Stimulated activated CD4-positive, alpha-beta T cell treated with anti-CD3 and anti-CD28 coated beads, TNF-alpha, amount 100 ng/mL, for 4 hours (primary cell): ENCODE measurements at regions not wholly inside any gene's neighbourhood (a gene's known extent, or its start where the extent isn't known, plus 50 kb on each side); places are given as distances from the start of the nearest gene placed in this dataset.

ENCODE experiments used
- DNase-seq, 3 experiments: peaks; one replicate each; pipeline ENCODE4 v3.0.0-alpha.2; 2020; ENCODE audit warnings: low read depth in 3 of 3

- no peak for DNase-seq
These were observed 95.5 kb downstream of the CEBPB start for GRCh38 chr20:50286174-50286511.

GRCh38 chr20:50286609-50287008, 96.0 kb downstream of the CEBPB start:
- DNase-seq, result no peak

- no peak for DNase-seq
These were observed 96.9 kb downstream of the CEBPB start for GRCh38 chr20:50287512-50287911.

GRCh38 chr20:50288128-50288623, 97.5 kb downstream of the CEBPB start:
- no peak for DNase-seq

- no peak for DNase-seq
These were observed 99.0 kb downstream of the CEBPB start for GRCh38 chr20:50289581-50289980.

- DNase-seq, result no peak
These were observed 99.5 kb downstream of the CEBPB start for GRCh38 chr20:50290112-50290511.

- DNase-seq, result no peak
These were observed 100.2 kb downstream of the CEBPB start for GRCh38 chr20:50290808-50291207.

GRCh38 chr20:50291254-50292078, 100.8 kb downstream of the CEBPB start:
- DNase-seq, result no peak

- no peak for DNase-seq
These were observed 101.5 kb downstream of the CEBPB start for GRCh38 chr20:50292079-50292590.

GRCh38 chr20:50292591-50293283, 102.1 kb downstream of the CEBPB start:
- peak in 1 of 3 experiments; percentile 7 for DNase-seq

GRCh38 chr20:50293284-50294139, 102.9 kb downstream of the CEBPB start:
- no peak for DNase-seq

GRCh38 chr20:50294164-50295088, 103.8 kb downstream of the CEBPB start:
- no peak for DNase-seq

- DNase-seq, result no peak
These were observed 104.7 kb downstream of the CEBPB start for GRCh38 chr20:50295345-50295744.

GRCh38 chr20:50295762-50296449, 105.3 kb downstream of the CEBPB start:
- no peak for DNase-seq

GRCh38 chr20:50296450-50297375, 106.1 kb downstream of the CEBPB start:
- DNase-seq, result no peak

GRCh38 chr20:50297498-50298376, 107.1 kb downstream of the CEBPB start:
- DNase-seq, result no peak

- no peak for DNase-seq
These were observed 108.1 kb downstream of the CEBPB start for GRCh38 chr20:50298554-50299324.

- no peak for DNase-seq
These were observed 108.6 kb downstream of the CEBPB start for GRCh38 chr20:50299325-50299629.
